ENCODE measurements at regions not wholly inside any gene's neighbourhood (a gene's known extent, or its start where the extent isn't known, plus 50 kb on each side); places are given as distances from the start of the nearest gene placed in this dataset.

DNA sequence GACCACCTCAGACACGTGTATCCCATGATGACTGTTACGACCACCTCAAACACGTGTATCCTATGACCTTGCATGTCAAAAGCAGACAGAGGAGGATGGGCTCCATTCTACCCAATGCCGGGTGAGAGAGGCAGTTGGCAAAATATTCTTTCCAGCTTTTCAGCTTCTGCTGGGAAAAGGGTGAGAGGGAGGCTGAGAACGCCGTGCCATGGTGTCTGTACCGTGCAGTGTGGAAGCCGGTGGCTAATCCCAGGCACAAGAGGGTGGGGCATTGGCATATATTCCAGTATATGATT lies 1478.4 kb downstream of the TBC1D22A start:
- Histone ChIP-seq H3K4me1 (no peaks in the 10 kb centered on the region), H3K4me3 (no peak overlapping the region), H3K27me3 (peaks cover 0 to 30% (median 0%) of the 10 kb centered on the region in 4 donors), H3K9me3 (no peaks in the 10 kb centered on the region), H3K27ac (no peak overlapping the region), H3K36me3 (no peaks in the 10 kb centered on the region)
- 73 to 87% methylated on average over 7 to 8 of the region's 8 CpGs for WGBS, 2 donors
- no peak for DNase-seq
- no peak for TF ChIP-seq POLR2A (IDR thresholded peaks at IDR 0.05)
- TF ChIP-seq, protein P1, sequence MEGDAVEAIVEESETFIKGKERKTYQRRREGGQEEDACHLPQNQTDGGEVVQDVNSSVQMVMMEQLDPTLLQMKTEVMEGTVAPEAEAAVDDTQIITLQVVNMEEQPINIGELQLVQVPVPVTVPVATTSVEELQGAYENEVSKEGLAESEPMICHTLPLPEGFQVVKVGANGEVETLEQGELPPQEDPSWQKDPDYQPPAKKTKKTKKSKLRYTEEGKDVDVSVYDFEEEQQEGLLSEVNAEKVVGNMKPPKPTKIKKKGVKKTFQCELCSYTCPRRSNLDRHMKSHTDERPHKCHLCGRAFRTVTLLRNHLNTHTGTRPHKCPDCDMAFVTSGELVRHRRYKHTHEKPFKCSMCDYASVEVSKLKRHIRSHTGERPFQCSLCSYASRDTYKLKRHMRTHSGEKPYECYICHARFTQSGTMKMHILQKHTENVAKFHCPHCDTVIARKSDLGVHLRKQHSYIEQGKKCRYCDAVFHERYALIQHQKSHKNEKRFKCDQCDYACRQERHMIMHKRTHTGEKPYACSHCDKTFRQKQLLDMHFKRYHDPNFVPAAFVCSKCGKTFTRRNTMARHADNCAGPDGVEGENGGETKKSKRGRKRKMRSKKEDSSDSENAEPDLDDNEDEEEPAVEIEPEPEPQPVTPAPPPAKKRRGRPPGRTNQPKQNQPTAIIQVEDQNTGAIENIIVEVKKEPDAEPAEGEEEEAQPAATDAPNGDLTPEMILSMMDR (IDR thresholded peaks at IDR 0.05), result no peak
- intact Hi-C loops (cut with DNase I), result no loop called here

GRCh38 chr22:48240148-48240934 lies 1477.9 kb downstream of the TBC1D22A start:
- Histone ChIP-seq H3K27ac (no peak overlapping the region), H3K4me1 (no peaks in the 10 kb centered on the region), H3K36me3 (no peaks in the 10 kb centered on the region), H3K4me3 (no peak overlapping the region), H3K9me3 (no peaks in the 10 kb centered on the region), H3K27me3 (peaks cover 0 to 28% (median 0%) of the 10 kb centered on the region in 4 donors)
- WGBS, 2 donors, result 55% methylated on average over 12 to 13 of the region's 13 CpGs
- DNase-seq, result no peak
- TF ChIP-seq POLR2A (IDR thresholded peaks at IDR 0.05), result no peak
- TF ChIP-seq, protein P1 (IDR thresholded peaks at IDR 0.05), result no peak
- intact Hi-C loops (cut with DNase I), result no loop called here

DNA sequence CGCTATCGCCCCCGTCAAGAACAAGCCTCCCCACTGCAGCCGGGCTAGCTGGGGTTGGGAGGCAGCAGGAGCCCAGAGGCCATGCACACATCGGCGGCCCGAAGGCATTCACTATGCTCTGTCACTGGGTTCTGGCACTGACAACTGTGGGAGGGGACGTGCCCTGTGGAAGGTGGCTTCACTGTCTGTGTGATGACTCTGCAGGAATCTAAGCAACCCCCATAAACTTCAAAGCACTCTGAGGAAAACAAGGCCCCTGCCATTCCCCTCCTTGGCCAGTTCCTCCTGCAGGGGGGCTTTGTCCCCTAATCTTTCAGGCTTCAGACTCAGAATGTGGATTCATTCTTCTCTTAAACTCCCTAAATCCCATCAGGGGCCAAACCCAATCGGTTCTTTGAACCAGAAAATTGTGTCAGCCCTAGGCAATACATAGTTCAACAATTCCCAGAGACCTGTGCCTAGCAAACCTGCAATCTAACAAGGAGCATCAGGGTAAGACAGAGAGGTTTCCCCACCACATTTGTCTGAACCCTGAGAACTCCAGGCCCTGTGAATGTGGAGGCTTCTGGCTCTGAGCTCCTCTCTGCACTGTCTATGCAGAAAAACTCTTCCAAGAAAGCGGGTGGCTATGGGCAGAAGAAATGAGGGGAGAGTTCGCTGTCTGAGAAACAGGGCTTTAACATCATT lies 1477.2 kb downstream of the TBC1D22A start:
- no peaks in the 10 kb centered on the region for H3K9me3 ChIP-seq
- H3K27ac ChIP-seq, result no peak overlapping the region
- no peaks in the 10 kb centered on the region for H3K4me1 ChIP-seq
- H3K36me3 ChIP-seq, result no peaks in the 10 kb centered on the region
- intact Hi-C loops (cut with DNase I), result no loop called here
- H3K27me3 ChIP-seq, result peaks cover 0 to 25% (median 0%) of the 10 kb centered on the region in 4 donors
- 46 to 68% methylated on average over 3 of the region's 11 CpGs for whole genome bisulfite sequencing, 2 donors
- H3K4me3 ChIP-seq, result no peak overlapping the region
- TF ChIP-seq, protein P1 (IDR thresholded peaks at IDR 0.05), result no peak
- no peak for TF ChIP-seq POLR2A (IDR thresholded peaks at IDR 0.05)
- DNase-seq, result no peak

DNA sequence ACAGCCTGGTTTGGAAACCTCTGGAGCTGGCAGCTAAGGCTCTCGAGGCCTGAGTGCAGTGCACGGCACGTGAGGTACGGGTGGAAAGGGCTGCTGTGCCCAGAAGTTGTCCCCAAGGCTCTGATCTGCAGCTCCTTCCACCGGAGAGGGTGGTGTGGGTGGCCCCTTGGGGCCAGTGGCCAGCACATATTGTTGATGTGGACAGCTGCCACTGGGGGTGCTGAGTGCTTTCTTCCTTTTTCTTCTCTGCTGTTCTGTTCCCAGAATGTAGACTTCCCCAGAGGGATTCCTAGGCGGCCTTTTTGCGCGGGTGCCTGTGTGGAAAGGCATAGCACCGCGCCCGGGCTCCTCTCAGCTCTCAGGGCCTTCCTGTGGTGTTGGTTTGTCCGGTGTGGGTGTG lies 1476.5 kb downstream of the TBC1D22A start:
- 65% methylated on average over 8 to 9 of the region's 12 CpGs for WGBS, 2 donors
- Histone ChIP-seq H3K27me3 (peaks cover 0 to 21% (median 0%) of the 10 kb centered on the region in 4 donors), H3K4me1 (no peaks in the 10 kb centered on the region), H3K4me3 (no peak overlapping the region), H3K27ac (no peak overlapping the region), H3K36me3 (no peaks in the 10 kb centered on the region), H3K9me3 (peaks cover 0 to 2% (median 0%) of the 10 kb centered on the region in 3 donors)
- TF ChIP-seq POLR2A (IDR thresholded peaks at IDR 0.05), result no peak
- TF ChIP-seq, protein P1 (IDR thresholded peaks at IDR 0.05), result no peak
- intact Hi-C loops (cut with DNase I), result no loop called here
- DNase-seq, result no peak

DNA sequence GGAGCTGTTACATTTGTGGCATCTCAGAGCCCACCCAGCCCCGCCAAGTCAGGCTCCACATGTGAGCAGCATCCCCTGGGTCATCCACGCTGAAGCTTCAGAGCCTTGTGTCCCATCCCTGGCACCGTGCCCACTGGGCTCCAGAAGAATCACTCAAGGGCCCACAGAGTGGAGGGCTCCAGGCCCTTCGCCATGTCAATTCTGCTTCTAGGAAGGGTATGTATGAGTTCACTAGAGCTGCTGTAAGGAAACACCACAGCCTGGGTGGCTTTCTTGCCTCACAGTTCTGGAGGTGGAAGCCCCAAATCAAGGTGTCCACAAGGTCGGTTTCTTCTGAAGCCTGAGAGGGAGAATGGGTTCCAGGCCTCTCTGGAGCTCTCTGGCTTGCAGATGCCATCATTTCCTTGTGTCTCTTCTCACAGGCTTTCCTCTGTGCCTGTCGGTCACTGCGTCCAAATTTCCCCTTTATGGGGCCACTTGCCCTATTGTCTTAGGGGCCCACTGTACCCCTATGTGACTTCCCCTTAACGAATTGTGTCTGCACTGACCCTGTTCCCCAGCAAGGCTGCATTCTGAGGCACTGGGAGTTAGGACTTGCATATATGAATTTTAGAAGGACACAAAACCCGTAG lies 1476.0 kb downstream of the TBC1D22A start:
- DNase-seq, result no peak
- WGBS, 2 donors, result 60 to 62% methylated on average over 5 to 6 of the region's 9 CpGs
- no peak for TF ChIP-seq POLR2A (IDR thresholded peaks at IDR 0.05)
- TF ChIP-seq, protein P1 (IDR thresholded peaks at IDR 0.05), result no peak

More for the DNA sequence above, 1476.0 kb downstream of the TBC1D22A start:
- H3K27ac ChIP-seq, result no peak overlapping the region
- no peaks in the 10 kb centered on the region for H3K4me1 ChIP-seq
- H3K36me3 ChIP-seq, result no peaks in the 10 kb centered on the region
- peaks cover 0 to 6% (median 2%) of the 10 kb centered on the region in 3 donors for H3K9me3 ChIP-seq
- peaks cover 0 to 19% (median 0%) of the 10 kb centered on the region in 4 donors for H3K27me3 ChIP-seq
- no peak overlapping the region for H3K4me3 ChIP-seq
- intact Hi-C loops (cut with DNase I), result no loop called here

Data from esophagus squamous epithelium (tissue), 5 donors.